OCI-LY7 (cell line): ENCODE measurements at regions not wholly inside any gene's neighbourhood (a gene's known extent, or its start where the extent isn't known, plus 50 kb on each side); places are given as distances from the start of the nearest gene placed in this dataset.

Experiments used
- CTCF ChIP-seq: fragments of 200-600 bp; sonication (generic); conservative IDR thresholded peaks from 2 replicates; pipeline ENCODE4 v1.5.1; 2014; ENCODE audit warnings: mild to moderate bottlenecking, antibody characterized with exemption, low read length, moderate library complexity, mixed read lengths
- EZH2phosphoT487 ChIP-seq: fragments of 200-600 bp; sonication (generic); IDR thresholded peaks from 2 replicates; pipeline ENCODE4 v1.6.1; 2018; ENCODE audit warnings: low read depth, borderline replicate concordance, mild to moderate bottlenecking, mixed run types, antibody characterized with exemption, low read length, moderate library complexity, mixed read lengths

GRCh38 chr17:72299592-72299991, 178.8 kb downstream of the SOX9 start:
- no peak for TF ChIP-seq CTCF
- TF ChIP-seq EZH2phosphoT487, result no peak
